ENCODE measurements at regions not wholly inside any gene's neighbourhood (a gene's known extent, or its start where the extent isn't known, plus 50 kb on each side); places are given as distances from the start of the nearest gene placed in this dataset.

GRCh38 chr2:226618875-226619605, 180.6 kb downstream of the IRS1 start:
- no peaks in the 10 kb centered on the region for H3K27me3 ChIP-seq (ENCODE audit: control insufficient read depth, insufficient read depth, low read length)
- H3K36me3 ChIP-seq (replicated peaks; ENCODE audit: control insufficient read depth, insufficient read depth, low read length): no peaks in the 10 kb centered on the region
- no peak for DNase-seq
- no peak overlapping the region for H3K4me3 ChIP-seq (ENCODE audit: insufficient read depth, low read depth, low read length)

DNA sequence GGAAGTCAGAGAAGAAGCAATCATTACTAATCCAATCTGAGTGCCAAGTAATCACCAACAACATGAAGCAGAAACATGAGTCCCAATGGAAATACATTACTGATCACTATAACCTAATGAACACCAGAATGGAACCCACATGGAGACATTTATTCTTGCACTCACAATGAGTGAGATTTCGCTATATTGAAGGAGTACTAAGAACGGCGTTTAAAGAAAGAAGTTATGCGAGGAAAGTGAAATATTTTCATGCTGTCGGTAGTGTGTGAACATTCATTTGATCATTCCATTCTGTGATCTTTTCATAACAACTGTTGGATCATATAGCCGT, 181.1 kb downstream of the IRS1 start:
- Histone ChIP-seq H3K4me3 (ENCODE audit: insufficient read depth, low read depth, low read length) (no peak overlapping the region), H3K27me3 (ENCODE audit: control insufficient read depth, insufficient read depth, low read length) (no peaks in the 10 kb centered on the region), H3K36me3 (replicated peaks; ENCODE audit: control insufficient read depth, insufficient read depth, low read length) (no peaks in the 10 kb centered on the region)
- DNase-seq: no peak

DNA sequence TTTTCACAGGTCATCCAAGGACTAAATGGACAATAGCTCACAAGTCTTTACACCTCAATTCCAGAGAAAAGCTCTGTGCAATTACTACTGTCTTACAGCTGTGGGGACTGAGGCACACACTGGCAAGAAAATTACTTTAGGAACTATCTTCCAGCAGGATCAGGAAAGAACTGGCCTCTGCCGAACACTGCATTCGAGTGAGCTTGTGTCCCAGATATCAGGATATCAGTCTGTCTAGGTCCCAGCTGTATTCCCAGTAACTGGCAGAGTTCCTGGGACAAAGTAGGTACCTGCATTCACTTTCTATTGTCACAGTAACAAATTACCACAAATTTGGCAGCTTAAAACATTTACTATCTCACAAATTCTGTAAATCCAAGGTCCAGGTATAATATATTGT, 183.7 kb downstream of the IRS1 start:
- no peak for DNase-seq
- Histone ChIP-seq H3K36me3 (replicated peaks; ENCODE audit: control insufficient read depth, insufficient read depth, low read length) (no peaks in the 10 kb centered on the region), H3K27me3 (ENCODE audit: control insufficient read depth, insufficient read depth, low read length) (no peaks in the 10 kb centered on the region), H3K4me3 (ENCODE audit: insufficient read depth, low read depth, low read length) (no peak overlapping the region)

- no peak overlapping the region for H3K4me3 ChIP-seq (ENCODE audit: insufficient read depth, low read depth, low read length)
Observed at GRCh38 chr2:226611944-226612318, 187.7 kb downstream of the IRS1 start.

DNA sequence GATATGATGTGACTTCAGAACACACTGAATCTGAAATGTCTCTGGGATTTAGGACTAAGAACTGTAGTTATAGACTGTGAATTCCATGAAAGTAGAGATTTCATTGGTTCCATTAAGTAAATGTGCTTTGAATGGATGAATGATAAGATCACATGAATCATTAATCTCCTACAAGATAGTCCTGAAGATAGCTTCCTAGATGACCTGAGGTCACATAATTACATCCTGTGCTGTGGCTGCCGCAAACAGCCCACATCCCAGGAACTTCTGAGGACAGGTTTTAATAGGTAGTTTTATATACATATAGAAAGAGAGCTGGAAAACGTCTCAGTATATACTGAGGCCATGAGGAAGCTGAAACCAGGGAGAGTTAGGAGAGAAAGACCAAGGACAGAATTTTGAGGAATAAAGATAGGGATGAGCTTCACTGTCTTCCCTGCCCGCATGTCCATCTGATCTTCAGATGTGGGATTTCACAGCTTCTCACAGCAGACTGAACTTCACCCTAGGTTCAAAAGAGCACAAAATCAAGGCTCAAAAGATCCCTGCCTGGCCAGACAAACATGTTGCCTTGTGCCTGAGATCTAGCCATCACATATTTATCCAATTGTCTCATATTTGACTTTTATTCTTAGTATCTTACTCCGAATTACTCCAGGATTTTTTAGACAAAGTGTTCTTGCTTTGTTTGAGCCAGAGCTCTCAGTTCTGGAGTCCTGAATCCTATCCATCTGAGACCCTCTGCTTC, 188.2 kb downstream of the IRS1 start:
- Histone ChIP-seq H3K4me3 (ENCODE audit: insufficient read depth, low read depth, low read length) (no peak overlapping the region), H3K27me3 (ENCODE audit: control insufficient read depth, insufficient read depth, low read length) (no peaks in the 10 kb centered on the region), H3K36me3 (replicated peaks; ENCODE audit: control insufficient read depth, insufficient read depth, low read length) (no peaks in the 10 kb centered on the region)
- DNase-seq: no peak

More at GRCh38 chr2:226611944-226612318, 187.7 kb downstream of the IRS1 start:
- no peak for DNase-seq
- H3K36me3 ChIP-seq (replicated peaks; ENCODE audit: control insufficient read depth, insufficient read depth, low read length): no peaks in the 10 kb centered on the region
- H3K27me3 ChIP-seq (ENCODE audit: control insufficient read depth, insufficient read depth, low read length): no peaks in the 10 kb centered on the region

- Histone ChIP-seq H3K27me3 (ENCODE audit: control insufficient read depth, insufficient read depth, low read length) (no peaks in the 10 kb centered on the region), H3K36me3 (replicated peaks; ENCODE audit: control insufficient read depth, insufficient read depth, low read length) (no peaks in the 10 kb centered on the region), H3K4me3 (ENCODE audit: insufficient read depth, low read depth, low read length) (no peak overlapping the region)
- DNase-seq: no peak
Observed at GRCh38 chr2:226609366-226609765, 190.3 kb downstream of the IRS1 start.

GRCh38 chr2:226608451-226608850, 191.2 kb downstream of the IRS1 start:
- no peaks in the 10 kb centered on the region for H3K27me3 ChIP-seq (ENCODE audit: control insufficient read depth, insufficient read depth, low read length)
- no peaks in the 10 kb centered on the region for H3K36me3 ChIP-seq (replicated peaks; ENCODE audit: control insufficient read depth, insufficient read depth, low read length)
- H3K4me3 ChIP-seq (ENCODE audit: insufficient read depth, low read depth, low read length): no peak overlapping the region
- DNase-seq: no peak

DNA sequence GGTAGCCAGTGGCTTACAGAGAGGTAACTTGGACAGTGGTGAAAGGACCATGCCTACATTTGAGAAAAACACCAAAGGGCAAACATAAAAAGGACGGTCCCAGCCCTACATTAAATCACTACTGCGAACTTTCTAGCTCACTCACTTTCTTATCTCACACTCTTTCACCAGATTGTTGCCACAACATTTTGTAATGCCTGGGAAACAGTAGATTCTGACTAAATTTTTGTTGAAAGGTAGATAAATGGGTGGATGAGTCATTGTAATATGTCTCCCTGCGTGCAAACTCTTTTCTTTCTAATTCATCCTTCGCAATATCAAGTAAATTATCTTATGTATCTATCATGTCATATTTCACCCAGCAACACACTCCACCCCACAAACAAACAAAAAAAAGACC, 192.2 kb downstream of the IRS1 start:
- Histone ChIP-seq H3K4me3 (ENCODE audit: insufficient read depth, low read depth, low read length) (no peak overlapping the region), H3K36me3 (replicated peaks; ENCODE audit: control insufficient read depth, insufficient read depth, low read length) (no peaks in the 10 kb centered on the region), H3K27me3 (ENCODE audit: control insufficient read depth, insufficient read depth, low read length) (no peaks in the 10 kb centered on the region)
- DNase-seq: no peak

DNA sequence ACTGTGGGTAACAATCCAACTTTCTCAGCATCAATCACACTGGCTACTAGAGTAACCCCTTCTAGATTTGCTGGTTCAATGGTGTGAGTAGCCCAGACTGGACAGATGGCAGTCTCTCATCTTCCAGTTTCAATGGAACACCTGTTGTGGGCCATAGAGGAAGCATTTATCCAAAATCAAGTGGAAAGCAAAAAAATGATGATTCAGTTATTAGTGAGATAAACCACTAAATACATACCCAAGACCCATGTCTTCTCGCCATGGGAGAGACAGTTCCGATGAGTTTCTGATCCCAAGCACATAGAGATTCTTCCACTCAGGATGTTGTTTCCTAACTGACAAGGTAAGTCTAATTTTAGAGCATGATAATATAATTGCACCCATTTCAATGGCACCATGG, 194.0 kb downstream of the IRS1 start:
- no peak for DNase-seq
- Histone ChIP-seq H3K27me3 (ENCODE audit: control insufficient read depth, insufficient read depth, low read length) (no peaks in the 10 kb centered on the region), H3K4me3 (ENCODE audit: insufficient read depth, low read depth, low read length) (no peak overlapping the region), H3K36me3 (replicated peaks; ENCODE audit: control insufficient read depth, insufficient read depth, low read length) (no peaks in the 10 kb centered on the region)

DNA sequence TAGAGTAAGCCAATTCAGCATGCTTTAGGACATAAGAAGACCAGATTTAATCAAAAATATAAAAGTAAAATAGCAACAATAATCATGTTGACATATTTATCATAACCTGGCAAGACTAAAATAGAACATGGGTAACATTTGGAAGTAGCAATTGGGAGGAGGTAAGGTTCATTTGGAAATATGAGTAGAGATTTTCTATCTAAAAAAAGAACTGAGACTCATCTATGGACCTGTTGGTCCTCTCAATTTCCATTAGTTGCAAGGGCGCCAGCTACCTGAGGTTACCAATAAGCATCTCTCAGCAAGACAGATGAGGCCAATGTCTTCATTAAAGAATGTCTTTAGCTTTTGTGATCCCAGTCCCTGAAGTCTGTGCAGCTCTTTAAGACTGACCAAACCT, 196.0 kb downstream of the IRS1 start:
- no peaks in the 10 kb centered on the region for H3K27me3 ChIP-seq (ENCODE audit: control insufficient read depth, insufficient read depth, low read length)
- H3K36me3 ChIP-seq (replicated peaks; ENCODE audit: control insufficient read depth, insufficient read depth, low read length): no peaks in the 10 kb centered on the region
- no peak for DNase-seq
- H3K4me3 ChIP-seq (ENCODE audit: insufficient read depth, low read depth, low read length): no peak overlapping the region

DNA sequence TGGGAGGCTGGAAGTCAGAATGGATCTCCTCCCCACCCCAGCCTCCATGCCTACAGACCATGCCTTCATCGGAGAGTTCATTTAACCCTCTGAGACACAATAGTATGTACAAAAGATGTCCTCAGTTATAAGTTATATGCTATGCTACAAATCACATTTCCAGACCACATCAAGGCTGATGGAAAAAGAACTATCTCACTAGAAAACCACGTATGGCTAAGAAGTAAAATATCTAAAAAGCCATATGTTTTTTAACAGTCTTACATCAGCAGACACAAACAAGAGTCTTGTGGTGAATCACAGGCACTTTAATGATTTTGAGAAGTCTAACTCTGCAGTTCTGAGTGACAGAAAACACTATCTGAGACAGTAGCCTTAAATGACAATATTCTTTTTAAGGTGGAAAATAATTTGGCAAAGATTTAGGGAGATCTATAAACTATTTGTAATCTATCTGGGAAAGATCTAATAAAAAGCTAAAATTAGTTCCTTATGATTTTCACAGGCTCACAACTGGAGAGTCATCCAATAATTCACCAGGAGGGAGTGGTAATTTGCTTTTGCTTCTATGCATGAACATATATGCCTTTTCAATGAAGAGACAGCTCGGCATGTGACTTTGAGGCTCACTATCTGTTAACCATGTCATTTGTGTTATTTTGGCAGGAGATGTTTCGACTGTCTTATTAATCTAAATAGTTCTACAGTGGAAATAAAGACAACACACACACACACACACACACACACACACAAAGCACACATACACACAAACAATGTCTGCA, 197.5 kb downstream of the IRS1 start:
- no peaks in the 10 kb centered on the region for H3K36me3 ChIP-seq (replicated peaks; ENCODE audit: control insufficient read depth, insufficient read depth, low read length)
- no peak for DNase-seq

GRCh38 chr2:226600802-226601201, 198.8 kb downstream of the IRS1 start:
- Histone ChIP-seq H3K4me3 (ENCODE audit: insufficient read depth, low read depth, low read length) (no peak overlapping the region), H3K36me3 (replicated peaks; ENCODE audit: control insufficient read depth, insufficient read depth, low read length) (no peaks in the 10 kb centered on the region), H3K27me3 (ENCODE audit: control insufficient read depth, insufficient read depth, low read length) (no peaks in the 10 kb centered on the region)
- no peak for DNase-seq

More for the DNA sequence above, 197.5 kb downstream of the IRS1 start:
- H3K27me3 ChIP-seq (ENCODE audit: control insufficient read depth, insufficient read depth, low read length): no peaks in the 10 kb centered on the region
- H3K4me3 ChIP-seq (ENCODE audit: insufficient read depth, low read depth, low read length): no peak overlapping the region

GRCh38 chr2:226600184-226600583, 199.4 kb downstream of the IRS1 start:
- Histone ChIP-seq H3K4me3 (ENCODE audit: insufficient read depth, low read depth, low read length) (no peak overlapping the region), H3K27me3 (ENCODE audit: control insufficient read depth, insufficient read depth, low read length) (no peaks in the 10 kb centered on the region), H3K36me3 (replicated peaks; ENCODE audit: control insufficient read depth, insufficient read depth, low read length) (no peaks in the 10 kb centered on the region)
- DNase-seq: no peak

GRCh38 chr2:226589043-226589442, 210.6 kb downstream of the IRS1 start:
- H3K36me3 ChIP-seq (replicated peaks; ENCODE audit: control insufficient read depth, insufficient read depth, low read length): no peaks in the 10 kb centered on the region
- no peaks in the 10 kb centered on the region for H3K27me3 ChIP-seq (ENCODE audit: control insufficient read depth, insufficient read depth, low read length)
- H3K4me3 ChIP-seq (ENCODE audit: insufficient read depth, low read depth, low read length): no peak overlapping the region
- DNase-seq: no peak

DNA sequence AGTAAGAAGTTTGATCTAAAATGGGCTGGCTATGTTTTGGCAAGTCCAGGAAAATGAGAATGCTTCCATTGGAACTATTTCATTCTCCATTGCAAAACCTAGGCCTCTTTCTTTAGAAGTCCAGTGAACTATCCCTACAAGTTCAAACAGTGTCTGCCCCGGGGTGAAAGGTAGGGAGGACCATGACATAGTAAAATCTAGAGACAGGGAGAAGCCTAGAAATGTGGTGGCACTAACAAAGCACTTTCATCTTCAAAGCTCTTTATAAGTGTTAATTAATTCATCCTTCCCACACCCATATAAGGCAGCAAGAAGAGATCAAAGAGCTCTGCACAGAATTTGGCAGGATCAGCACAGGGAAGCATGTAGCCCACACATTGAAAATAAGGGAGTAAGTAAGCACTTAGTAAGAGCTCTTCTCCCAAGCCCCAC, 214.5 kb downstream of the IRS1 start:
- Histone ChIP-seq H3K36me3 (replicated peaks; ENCODE audit: control insufficient read depth, insufficient read depth, low read length) (no peaks in the 10 kb centered on the region), H3K4me3 (ENCODE audit: insufficient read depth, low read depth, low read length) (no peak overlapping the region), H3K27me3 (ENCODE audit: control insufficient read depth, insufficient read depth, low read length) (no peaks in the 10 kb centered on the region)
- no peak for DNase-seq
